GM21619 (cell line): ENCODE measurements at regions not wholly inside any gene's neighbourhood (a gene's known extent, or its start where the extent isn't known, plus 50 kb on each side); places are given as distances from the start of the nearest gene placed in this dataset.
"Not testable (repeated sequence)": the region's sequence is repeated elsewhere in the genome, so short reads cannot be mapped to it uniquely, and the experiment has no call there.

Experiments
- ATAC-seq: cut with Tn5 transposase; IDR thresholded peaks from one replicate; pipeline ENCODE4 v1.9.1; 2021; ENCODE audit not compliant: unreplicated experiment

GRCh38 chr6:15131234-15131633 lies 114.6 kb upstream of the JARID2 start:
- no peak for ATAC-seq

- no peak for ATAC-seq
These were observed 114.2 kb upstream of the JARID2 start for GRCh38 chr6:15131651-15132061.

GRCh38 chr6:15132167-15132566 lies 113.7 kb upstream of the JARID2 start:
- no peak for ATAC-seq

- ATAC-seq, result no peak
These were observed 112.8 kb upstream of the JARID2 start for GRCh38 chr6:15132854-15133670.

- no peak for ATAC-seq
These were observed 108.8 kb upstream of the JARID2 start for GRCh38 chr6:15137086-15137485.

GRCh38 chr6:15143086-15143485 lies 102.8 kb upstream of the JARID2 start:
- ATAC-seq, result no peak

GRCh38 chr6:15143540-15143939 lies 102.3 kb upstream of the JARID2 start:
- ATAC-seq, result no peak

- ATAC-seq, result no peak
These were observed 100.0 kb upstream of the JARID2 start for GRCh38 chr6:15145821-15146220.

GRCh38 chr6:15147827-15148226 lies 98.0 kb upstream of the JARID2 start:
- no peak for ATAC-seq

- ATAC-seq, result no peak
These were observed 97.4 kb upstream of the JARID2 start for GRCh38 chr6:15148356-15148946.

- no peak for ATAC-seq
These were observed 95.7 kb upstream of the JARID2 start for GRCh38 chr6:15150207-15150606.

GRCh38 chr6:15152700-15153099 lies 93.2 kb upstream of the JARID2 start:
- ATAC-seq, result no peak

- no peak for ATAC-seq
These were observed 92.7 kb upstream of the JARID2 start for GRCh38 chr6:15153191-15153590.

- ATAC-seq, result no peak
These were observed 88.4 kb upstream of the JARID2 start for GRCh38 chr6:15157479-15157878.

GRCh38 chr6:15158821-15159619 lies 86.8 kb upstream of the JARID2 start:
- ATAC-seq, result no peak

GRCh38 chr6:15160812-15161211 lies 85.1 kb upstream of the JARID2 start:
- no peak for ATAC-seq

GRCh38 chr6:15164855-15165254 lies 81.0 kb upstream of the JARID2 start:
- ATAC-seq, result not testable (repeated sequence)

- ATAC-seq, result no peak
These were observed 79.7 kb upstream of the JARID2 start for GRCh38 chr6:15166121-15166520.

GRCh38 chr6:15170126-15170525 lies 75.7 kb upstream of the JARID2 start:
- no peak for ATAC-seq

- no peak for ATAC-seq
These were observed 74.8 kb upstream of the JARID2 start for GRCh38 chr6:15171026-15171425.

GRCh38 chr6:15176816-15177370 lies 69.0 kb upstream of the JARID2 start:
- ATAC-seq, result no peak

- ATAC-seq, result no peak
These were observed 61.9 kb upstream of the JARID2 start for GRCh38 chr6:15183979-15184378.
